ENCODE measurements at regions not wholly inside any gene's neighbourhood (a gene's known extent, or its start where the extent isn't known, plus 50 kb on each side); places are given as distances from the start of the nearest gene placed in this dataset.
"Not testable (repeated sequence)": the region's sequence is repeated elsewhere in the genome, so short reads cannot be mapped to it uniquely, and the experiment has no call there.

GRCh38 chr4:154982187-154983047 is 201.3 kb downstream of the RBM46 start:
- no peak for DNase-seq (ENCODE audit: low read depth, low spot score)

DNA sequence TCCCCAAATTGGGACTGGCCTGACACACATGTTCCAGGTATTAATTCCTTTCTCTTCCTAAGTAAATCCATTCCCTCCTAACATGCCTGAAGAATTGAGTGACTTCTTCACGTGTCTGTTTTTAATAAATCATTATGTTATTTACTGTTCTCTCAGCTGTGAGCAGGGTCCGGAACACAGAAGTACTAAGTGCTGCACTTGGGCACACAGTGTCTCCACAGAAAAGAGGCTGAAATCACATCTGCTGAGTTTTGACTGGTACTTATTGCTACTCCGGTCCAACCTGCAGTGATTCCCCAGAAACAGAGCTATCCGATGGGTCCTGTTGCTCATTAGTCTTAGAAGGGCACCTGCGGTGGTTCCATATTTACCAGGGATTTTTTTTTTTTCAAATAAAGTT is 202.6 kb downstream of the RBM46 start:
- DNase-seq (ENCODE audit: low read depth, low spot score) = no peak

- DNase-seq (ENCODE audit: low read depth, low spot score) = no peak
Measured at GRCh38 chr4:154984148-154984547, 203.1 kb downstream of the RBM46 start.

- DNase-seq (ENCODE audit: low read depth, low spot score) = no peak
Measured at GRCh38 chr4:154984616-154985015, 203.5 kb downstream of the RBM46 start.

GRCh38 chr4:154985673-154986072 is 204.6 kb downstream of the RBM46 start:
- no peak for DNase-seq (ENCODE audit: low read depth, low spot score)

- no peak for DNase-seq (ENCODE audit: low read depth, low spot score)
Measured at GRCh38 chr4:154988511-154988910, 207.4 kb downstream of the RBM46 start.

DNA sequence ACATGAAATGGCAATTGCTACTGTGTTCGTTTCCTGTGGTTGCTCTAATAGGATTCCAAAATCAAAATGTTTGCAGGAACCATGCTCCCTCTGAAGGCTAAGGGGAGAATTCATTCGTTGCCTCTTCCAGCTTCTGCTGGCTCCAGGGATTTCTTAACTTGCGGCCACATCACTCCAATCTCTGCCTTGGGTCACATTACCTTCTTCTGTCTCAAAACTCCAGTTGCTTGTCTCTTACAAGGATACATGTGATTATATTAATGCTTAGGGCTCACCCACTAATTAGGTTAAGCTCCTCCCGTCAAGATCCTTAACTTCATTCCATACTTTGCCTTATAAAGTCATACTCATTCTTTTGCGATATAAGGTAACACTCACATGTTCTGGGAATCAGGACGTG is 208.4 kb downstream of the RBM46 start:
- DNase-seq (ENCODE audit: low read depth, low spot score) = no peak

GRCh38 chr4:154997866-154998265 is 210.6 kb upstream of the NPY2R start:
- not testable (repeated sequence) for DNase-seq (ENCODE audit: low read depth, low spot score)

- DNase-seq (ENCODE audit: low read depth, low spot score) = no peak
Measured at GRCh38 chr4:154998284-154998683, 210.2 kb upstream of the NPY2R start.

DNA sequence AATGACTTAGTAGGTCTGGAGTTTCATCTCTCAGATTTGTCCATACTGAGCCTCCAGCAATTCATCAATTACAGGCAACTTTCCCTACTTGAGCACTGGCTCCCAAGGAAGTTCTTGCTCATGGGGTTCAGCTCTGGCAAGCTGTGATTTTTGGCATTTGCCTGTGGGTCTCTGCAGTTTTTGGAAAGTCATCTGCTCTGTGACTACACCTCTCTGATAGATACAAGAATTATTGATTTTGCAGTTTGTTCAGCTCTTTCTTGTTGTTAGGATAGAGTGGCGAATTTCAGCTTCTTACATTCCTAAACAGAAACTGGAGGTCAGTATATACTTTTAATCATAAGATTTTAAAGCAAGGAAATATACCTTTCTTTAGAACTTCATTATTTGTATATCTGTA is 209.7 kb upstream of the NPY2R start:
- no peak for DNase-seq (ENCODE audit: low read depth, low spot score)

DNA sequence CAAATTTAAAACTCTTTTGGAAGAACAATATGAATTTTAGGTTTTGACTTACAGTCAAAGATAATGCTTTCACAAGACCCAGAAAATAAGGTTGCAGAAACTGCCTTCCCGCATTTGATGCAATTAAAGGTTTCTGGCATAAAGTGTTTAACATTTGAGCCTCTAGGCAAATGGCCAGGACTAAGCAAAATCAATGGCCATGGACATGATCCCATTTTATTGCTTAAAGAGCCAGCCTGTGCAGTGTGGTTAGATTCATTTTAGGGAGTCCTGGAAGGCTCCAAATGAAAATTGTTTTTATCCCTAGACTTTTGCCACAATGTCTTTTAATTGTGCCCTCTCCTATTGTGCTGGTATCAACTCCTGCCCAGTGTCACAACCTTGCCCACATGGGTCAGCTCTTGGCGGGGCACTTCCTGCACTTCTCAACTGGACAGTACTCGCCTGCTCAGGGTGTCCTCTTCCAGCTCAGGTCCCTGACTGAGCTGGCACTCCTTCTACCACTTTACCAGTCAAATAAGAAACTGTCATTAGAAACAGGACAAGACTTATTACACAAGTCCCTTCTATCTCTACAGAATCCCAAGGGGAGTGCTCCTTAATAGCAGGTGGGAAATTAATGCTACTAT is 208.4 kb upstream of the NPY2R start:
- DNase-seq (ENCODE audit: low read depth, low spot score) = no peak

GRCh38 chr4:155001251-155001650 is 207.2 kb upstream of the NPY2R start:
- no peak for DNase-seq (ENCODE audit: low read depth, low spot score)

DNA sequence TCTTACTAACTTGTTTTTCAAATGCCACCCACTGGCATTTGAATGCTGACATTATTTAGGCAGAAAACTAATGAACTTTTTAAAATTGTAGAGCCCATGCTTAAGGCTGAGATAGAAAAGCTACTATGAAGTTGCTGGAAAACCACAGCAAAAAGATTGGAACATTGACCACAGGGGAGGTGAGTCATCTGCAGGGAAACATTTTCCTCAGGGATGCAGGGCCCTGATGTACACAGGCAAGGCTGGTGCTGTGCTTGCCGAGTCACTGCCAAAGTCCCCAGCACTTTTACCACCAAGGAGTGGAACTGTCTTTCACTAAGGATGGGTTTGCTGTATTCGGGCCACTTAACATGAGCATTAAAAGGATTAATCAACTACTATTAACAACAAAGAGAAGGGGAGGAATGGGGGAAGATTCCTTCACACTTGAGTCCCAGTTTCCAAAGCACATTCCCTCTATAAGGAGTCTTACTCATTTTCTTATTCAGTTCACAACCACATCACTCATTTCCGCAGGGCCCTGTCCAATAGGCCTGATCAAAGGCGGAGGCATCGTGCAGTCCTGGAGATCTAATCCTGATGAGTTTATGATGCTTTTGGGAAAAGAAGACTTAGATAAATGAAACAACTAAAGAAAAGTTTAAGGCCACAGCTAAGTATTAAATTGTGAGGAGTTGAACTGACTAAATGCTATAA is 202.9 kb upstream of the NPY2R start:
- no peak for DNase-seq (ENCODE audit: low read depth, low spot score)

GRCh38 chr4:155007660-155008176 is 200.7 kb upstream of the NPY2R start:
- DNase-seq (ENCODE audit: low read depth, low spot score) = no peak

GRCh38 chr4:155008389-155008788 is 200.0 kb upstream of the NPY2R start:
- DNase-seq (ENCODE audit: low read depth, low spot score) = no peak

GRCh38 chr4:155009288-155009687 is 199.1 kb upstream of the NPY2R start:
- no peak for DNase-seq (ENCODE audit: low read depth, low spot score)

- DNase-seq (ENCODE audit: low read depth, low spot score) = no peak
Measured at GRCh38 chr4:155010376-155010775, 198.1 kb upstream of the NPY2R start.

DNA sequence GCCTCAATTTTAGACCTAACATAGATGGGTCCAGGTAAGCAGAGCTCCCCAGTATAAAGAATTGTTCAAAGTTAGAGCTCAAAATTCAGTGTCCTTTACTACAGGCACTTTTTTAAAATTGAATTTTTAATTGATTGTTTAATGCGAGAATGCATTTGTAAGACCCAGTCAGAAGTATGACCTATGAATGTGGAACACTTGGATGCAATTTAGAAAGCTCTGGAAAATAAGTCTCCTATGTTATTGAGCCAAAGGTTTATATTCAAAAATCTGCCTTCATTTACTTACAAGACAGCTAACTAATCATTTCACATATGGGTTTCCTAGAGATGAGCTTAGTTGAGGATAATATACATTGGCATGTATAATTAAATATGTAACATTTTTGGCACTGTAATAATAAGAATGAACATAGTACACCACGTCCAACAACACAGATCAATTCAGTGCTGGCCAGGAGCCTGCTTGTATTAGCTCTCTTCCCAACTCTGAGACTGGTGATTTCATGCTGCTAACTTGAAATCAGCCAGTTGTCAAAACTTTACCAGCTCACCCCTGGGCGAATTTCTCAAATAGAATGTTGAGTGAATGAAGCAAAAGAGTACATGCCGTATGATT is 197.2 kb upstream of the NPY2R start:
- DNase-seq (ENCODE audit: low read depth, low spot score) = no peak

DNA sequence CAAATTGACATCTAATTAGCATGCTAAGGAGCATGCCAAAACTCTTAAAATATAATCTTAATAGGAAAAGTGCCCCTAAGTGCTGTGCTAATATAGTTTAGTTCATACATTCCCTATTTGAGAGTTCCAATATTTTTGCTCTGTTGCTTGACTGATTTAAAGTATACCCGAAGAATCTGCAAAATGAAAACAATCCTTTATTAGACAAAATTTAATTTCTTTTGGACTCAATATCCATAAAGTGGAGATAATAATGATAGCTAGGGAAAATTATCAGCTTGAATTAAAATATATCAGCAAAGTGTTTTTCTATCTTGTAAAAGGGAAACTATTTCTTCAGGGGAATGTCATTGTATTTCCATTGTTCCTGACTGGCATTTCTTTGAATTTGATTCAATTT is 196.0 kb upstream of the NPY2R start:
- no peak for DNase-seq (ENCODE audit: low read depth, low spot score)

DNA sequence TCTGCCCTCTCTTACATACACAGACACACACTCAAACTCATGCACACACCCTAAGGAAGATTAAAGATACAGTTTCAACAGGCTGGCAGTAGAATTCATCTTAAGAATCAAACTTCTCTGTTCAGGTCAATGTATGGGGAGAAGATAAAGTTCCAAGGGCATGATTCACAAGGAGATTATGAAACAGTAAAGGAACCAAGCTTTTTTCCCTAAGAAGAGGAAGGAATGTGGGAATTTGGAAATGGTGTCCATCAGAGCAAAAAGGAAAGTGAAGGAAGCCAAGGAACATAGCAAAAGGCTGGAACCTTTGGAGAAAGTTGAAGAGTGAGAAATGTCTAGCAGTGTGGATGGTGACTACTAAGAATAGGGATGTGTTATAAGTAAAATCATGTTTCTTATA is 191.0 kb upstream of the NPY2R start:
- no peak for DNase-seq (ENCODE audit: low read depth, low spot score)

DNA sequence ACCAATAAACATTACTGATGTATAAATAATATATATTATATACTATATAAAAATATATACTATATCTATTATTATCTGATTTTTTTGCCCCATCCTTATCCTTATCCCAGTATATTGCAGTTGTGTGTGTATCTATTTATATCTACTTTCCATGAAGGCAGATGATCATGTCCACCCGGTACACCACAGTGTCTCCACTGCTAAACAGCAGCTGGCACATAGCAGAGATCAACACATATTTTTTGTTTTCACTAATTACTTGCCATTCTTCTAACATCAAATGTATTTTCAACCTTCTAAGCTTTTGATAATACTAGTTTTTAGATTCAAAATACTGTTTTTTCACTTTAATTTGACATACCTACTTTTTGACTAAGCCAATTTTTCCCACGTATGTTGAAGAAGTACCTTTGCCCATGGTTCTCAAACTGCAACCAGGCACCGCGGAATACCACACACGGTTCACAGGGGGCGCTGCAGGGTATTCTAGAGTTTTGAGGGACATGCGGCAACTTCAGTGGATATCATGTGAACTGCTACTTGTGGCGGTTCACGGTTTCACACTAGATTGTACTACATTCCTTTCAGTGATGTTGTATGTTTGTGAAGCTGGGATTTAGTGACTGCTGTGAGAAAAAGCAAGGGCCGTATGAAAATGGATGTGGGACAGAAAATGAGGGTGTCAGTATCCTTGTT is 182.5 kb upstream of the NPY2R start:
- DNase-seq (ENCODE audit: low read depth, low spot score) = no peak
